PFSK-1 (cell line): ENCODE measurements at regions not wholly inside any gene's neighbourhood (a gene's known extent, or its start where the extent isn't known, plus 50 kb on each side); places are given as distances from the start of the nearest gene placed in this dataset.

ENCODE experiments used
- FOXP2 ChIP-seq: optimal IDR thresholded peaks from 2 replicates; pipeline ENCODE3; 2011; ENCODE audit warnings: borderline replicate concordance, control low read depth, inconsistent platforms; ENCODE audit not compliant: insufficient read depth; ENCODE audit errors: extremely low read length, extremely low read depth
- POLR2AphosphoS5 ChIP-seq: IDR thresholded peaks from 2 replicates; pipeline ENCODE4 v1.6.1; 2012; ENCODE audit warnings: low read depth, mild to moderate bottlenecking, control low read depth, low read length, moderate library complexity
- REST ChIP-seq, 2 experiments: IDR thresholded peaks; 2 replicates each; pipeline versions ENCODE4 v1.6.1 to v1.8.0; 2011 to 2012; ENCODE audit warnings: low read depth in 2 of 2, low read length in 2 of 2, control low read depth in 1 of 2, inconsistent platforms in 1 of 2, mild to moderate bottlenecking in 1 of 2, moderate library complexity in 1 of 2; ENCODE audit not compliant: insufficient read depth in 1 of 2
- SIN3A ChIP-seq: IDR thresholded peaks from 2 replicates; pipeline ENCODE4 v1.6.1; 2012; ENCODE audit warnings: mild to moderate bottlenecking, low read length, moderate library complexity, borderline replicate concordance; ENCODE audit not compliant: insufficient read depth
- TAF1 ChIP-seq: IDR thresholded peaks from 2 replicates; pipeline ENCODE4 v1.6.1; 2012; ENCODE audit warnings: low read length, control low read depth, borderline replicate concordance; ENCODE audit not compliant: insufficient read depth

DNA sequence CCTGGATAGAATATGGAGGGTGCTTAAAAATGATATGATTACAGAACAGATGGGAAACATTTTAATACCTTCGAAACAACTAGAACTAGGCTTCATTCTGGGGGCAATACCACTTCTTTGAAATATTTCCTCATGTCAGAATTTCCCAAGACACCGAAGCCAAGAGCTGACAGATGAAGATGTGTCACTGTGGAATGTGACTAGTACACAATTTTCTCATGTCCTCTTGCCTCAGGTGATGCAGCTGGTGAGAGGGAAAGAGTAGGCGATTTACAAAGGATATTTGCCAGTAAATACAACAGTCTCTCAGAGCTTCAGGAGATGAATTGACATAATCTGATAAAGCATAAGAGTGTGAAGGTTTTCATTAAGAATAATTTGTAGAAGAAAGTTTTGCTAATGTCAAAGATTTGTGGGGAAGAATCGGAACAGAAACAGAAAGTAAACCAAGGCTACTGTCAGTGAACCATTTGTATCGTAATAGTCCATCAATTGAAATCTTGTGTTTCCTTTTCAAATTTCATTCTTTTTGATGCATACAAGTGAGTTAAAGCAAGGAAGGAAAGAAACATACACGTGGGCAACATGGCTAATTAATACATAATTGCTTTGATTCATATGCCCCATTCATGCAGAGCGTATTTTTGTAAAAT is 164.7 kb upstream of the CCN2 start:
- TF ChIP-seq REST (IDR thresholded peaks at IDR 0.05; ENCODE audit: insufficient read depth in 1 of 2, low read depth in 2 of 2, low read length in 2 of 2): no peak
- TF ChIP-seq POLR2AphosphoS5: no peak
- TF ChIP-seq TAF1: no peak
- TF ChIP-seq SIN3A: no peak
- TF ChIP-seq FOXP2: no peak

DNA sequence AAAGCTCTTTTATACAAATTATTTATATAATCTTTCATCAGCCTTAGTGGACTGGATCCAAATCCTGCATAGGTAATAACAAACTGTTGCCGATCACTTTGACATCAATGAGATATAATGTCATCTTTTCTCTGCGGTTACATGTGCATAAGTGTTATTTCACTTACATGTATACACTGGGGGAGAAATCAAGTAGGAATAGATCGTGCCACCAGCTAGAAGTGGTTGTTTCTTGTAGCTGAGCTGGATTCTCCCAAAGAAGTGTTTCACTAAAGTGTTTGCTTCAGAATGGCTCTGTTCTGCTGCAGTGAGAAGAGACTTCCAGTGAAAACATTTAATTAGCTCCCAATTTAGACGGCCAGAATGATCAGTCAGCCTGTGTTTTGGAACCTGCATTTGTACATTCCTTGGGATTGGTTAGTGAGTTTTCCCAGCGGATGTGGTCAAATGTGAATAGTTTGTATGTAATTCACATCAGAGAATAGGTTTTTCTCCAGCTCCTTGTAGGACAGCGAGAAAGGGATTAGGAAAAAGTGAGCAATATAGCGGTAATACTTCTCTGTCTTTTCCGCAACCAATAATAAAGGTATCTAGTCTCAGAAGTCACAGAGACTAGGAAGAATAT is 163.1 kb upstream of the CCN2 start:
- TF ChIP-seq FOXP2 (no peak), REST (IDR thresholded peaks at IDR 0.05; ENCODE audit: insufficient read depth in 1 of 2, low read depth in 2 of 2, low read length in 2 of 2) (no peak), SIN3A (no peak)

DNA sequence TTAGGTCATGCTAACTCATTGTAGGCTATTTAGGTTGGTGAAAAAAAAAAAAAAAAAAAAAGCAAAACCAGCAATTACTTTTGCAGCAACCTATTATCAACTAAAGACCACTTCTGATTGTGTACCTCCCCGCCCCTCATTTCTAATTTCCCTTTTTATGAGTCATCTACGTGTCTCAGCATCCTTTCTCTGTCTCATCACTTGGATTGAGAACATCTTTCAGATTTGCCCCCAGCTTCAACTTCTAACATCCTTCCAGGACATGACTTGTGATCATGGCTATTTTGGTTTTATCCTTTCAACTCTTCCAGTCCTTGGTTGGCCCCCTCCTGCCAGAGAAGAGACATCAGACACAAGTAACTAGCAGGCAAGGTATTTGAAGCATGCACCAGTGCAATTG is 156.7 kb upstream of the CCN2 start:
- TF ChIP-seq POLR2AphosphoS5: no peak
- no peak for TF ChIP-seq FOXP2
- no peak for TF ChIP-seq SIN3A
- no peak for TF ChIP-seq REST (IDR thresholded peaks at IDR 0.05; ENCODE audit: insufficient read depth in 1 of 2, low read depth in 2 of 2, low read length in 2 of 2)
- no peak for TF ChIP-seq TAF1

- TF ChIP-seq SIN3A: no peak
- TF ChIP-seq REST (IDR thresholded peaks at IDR 0.05; ENCODE audit: insufficient read depth in 1 of 2, low read depth in 2 of 2, low read length in 2 of 2): no peak
- no peak for TF ChIP-seq FOXP2
- no peak for TF ChIP-seq TAF1
- no peak for TF ChIP-seq POLR2AphosphoS5
These were observed 150.4 kb upstream of the CCN2 start for GRCh38 chr6:132101535-132101934.

DNA sequence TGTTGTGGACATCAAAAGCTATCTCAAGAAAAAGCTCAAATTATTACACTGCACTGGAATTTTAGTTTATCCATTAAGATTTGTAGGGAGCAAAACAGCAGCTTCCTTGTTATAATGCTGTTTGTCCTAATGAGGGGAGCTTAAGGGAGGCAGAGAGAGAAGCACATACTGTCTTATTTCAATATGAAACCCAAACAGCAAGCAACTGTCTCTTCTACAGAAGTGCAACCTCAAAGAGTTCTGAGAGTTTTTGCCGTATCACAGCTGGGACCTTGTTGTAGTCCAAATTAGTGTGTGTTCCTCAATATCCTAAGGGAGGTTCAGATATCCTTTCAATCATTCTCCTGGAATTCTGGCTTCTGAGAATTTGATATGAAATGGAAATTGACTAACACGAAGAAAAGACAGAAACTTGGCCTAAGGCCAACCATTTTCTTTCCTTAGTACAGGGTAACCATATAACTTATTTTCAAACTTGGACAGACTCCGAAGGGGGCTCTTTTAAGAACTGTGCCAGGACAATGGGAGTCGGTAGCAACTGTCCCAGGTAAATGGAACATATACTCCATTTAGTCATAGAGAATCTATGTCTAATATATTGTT is 149.3 kb upstream of the CCN2 start:
- TF ChIP-seq REST (IDR thresholded peaks at IDR 0.05; ENCODE audit: insufficient read depth in 1 of 2, low read depth in 2 of 2, low read length in 2 of 2) (no peak), FOXP2 (no peak), POLR2AphosphoS5 (no peak), TAF1 (no peak), SIN3A (no peak)
